Memory B cell (primary cell): ENCODE measurements at regions not wholly inside any gene's neighbourhood (a gene's known extent, or its start where the extent isn't known, plus 50 kb on each side); places are given as distances from the start of the nearest gene placed in this dataset.

ENCODE experiments used
- ATAC-seq: fragments of 150-1000 bp; cut with Tn5 transposase; 2 replicates; pipeline ENCODE4 v1.10.0; 2021; ENCODE audit warnings: low read depth, mild to moderate bottlenecking, moderate library complexity
- DNase-seq, 2 donors: peaks; one replicate each; pipeline ENCODE4 v3.0.0; 2022; ENCODE audit warnings: low spot score in 2 of 2
- H3K27ac Mint-ChIP-seq: one replicate; pipeline ENCODE4 v1.8.0; 2022; ENCODE audit warnings: mild to moderate bottlenecking, moderate library complexity, mixed read lengths
- H3K27me3 Mint-ChIP-seq: one replicate; pipeline ENCODE4 v1.8.0; 2022; ENCODE audit warnings: mixed read lengths
- H3K36me3 Mint-ChIP-seq: one replicate; pipeline ENCODE4 v1.8.0; 2022; ENCODE audit warnings: mild to moderate bottlenecking, mixed read lengths
- H3K4me1 Mint-ChIP-seq: one replicate; pipeline ENCODE4 v1.8.0; 2022; ENCODE audit warnings: mixed read lengths
- H3K4me3 Mint-ChIP-seq: one replicate; pipeline ENCODE4 v1.8.0; 2022; ENCODE audit warnings: mild to moderate bottlenecking, moderate library complexity, mixed read lengths
- H3K9me3 Mint-ChIP-seq: one replicate; pipeline ENCODE4 v1.8.0; 2022; ENCODE audit warnings: mixed read lengths

- ATAC-seq (no peak), DNase-seq (no peak)
- Mint-ChIP-seq H3K27me3 (peaks cover 2% of the 10 kb centered on the region), H3K4me1 (no peaks in the 10 kb centered on the region), H3K4me3 (no peak overlapping the region), H3K36me3 (no peaks in the 10 kb centered on the region), H3K27ac (no peak overlapping the region), H3K9me3 (no peaks in the 10 kb centered on the region)
Measured at GRCh38 chr9:84432746-84433145, 92.2 kb upstream of the SLC28A3 start.

GRCh38 chr9:84435902-84436301, 95.3 kb upstream of the SLC28A3 start:
- Mint-ChIP-seq H3K9me3 (no peaks in the 10 kb centered on the region), H3K4me3 (no peak overlapping the region), H3K36me3 (no peaks in the 10 kb centered on the region), H3K27me3 (peaks cover 2% of the 10 kb centered on the region), H3K27ac (no peak overlapping the region), H3K4me1 (no peaks in the 10 kb centered on the region)
- no peak for DNase-seq
- no peak for ATAC-seq

- no peaks in the 10 kb centered on the region for H3K9me3 Mint-ChIP-seq
- H3K4me1 Mint-ChIP-seq = no peaks in the 10 kb centered on the region
- no peak for DNase-seq
- H3K27ac Mint-ChIP-seq = no peak overlapping the region
- H3K36me3 Mint-ChIP-seq = no peaks in the 10 kb centered on the region
- peaks cover 2% of the 10 kb centered on the region for H3K27me3 Mint-ChIP-seq
- ATAC-seq = no peak
- no peak overlapping the region for H3K4me3 Mint-ChIP-seq
Measured at GRCh38 chr9:84436386-84437109, 96.0 kb upstream of the SLC28A3 start.

GRCh38 chr9:84438391-84438790, 97.8 kb upstream of the SLC28A3 start:
- Mint-ChIP-seq H3K4me3 (no peak overlapping the region), H3K27ac (no peak overlapping the region), H3K27me3 (peaks cover 3% of the 10 kb centered on the region), H3K4me1 (no peaks in the 10 kb centered on the region), H3K36me3 (no peaks in the 10 kb centered on the region), H3K9me3 (no peaks in the 10 kb centered on the region)
- ATAC-seq (no peak), DNase-seq (no peak)

- ATAC-seq = no peak
- Mint-ChIP-seq H3K4me3 (no peak overlapping the region), H3K36me3 (no peaks in the 10 kb centered on the region), H3K27me3 (peaks cover 3% of the 10 kb centered on the region), H3K9me3 (no peaks in the 10 kb centered on the region), H3K4me1 (no peaks in the 10 kb centered on the region), H3K27ac (no peak overlapping the region)
- no peak for DNase-seq
Measured at GRCh38 chr9:84439250-84439649, 98.7 kb upstream of the SLC28A3 start.

- Mint-ChIP-seq H3K27me3 (peaks cover 4% of the 10 kb centered on the region), H3K36me3 (no peaks in the 10 kb centered on the region), H3K27ac (no peak overlapping the region), H3K9me3 (no peaks in the 10 kb centered on the region), H3K4me3 (no peak overlapping the region), H3K4me1 (no peaks in the 10 kb centered on the region)
- DNase-seq (no peak), ATAC-seq (no peak)
Measured at GRCh38 chr9:84442712-84443111, 102.2 kb upstream of the SLC28A3 start.

GRCh38 chr9:84445737-84446136, 105.2 kb upstream of the SLC28A3 start:
- Mint-ChIP-seq H3K27me3 (peaks cover 4% of the 10 kb centered on the region), H3K4me1 (no peaks in the 10 kb centered on the region), H3K4me3 (no peak overlapping the region), H3K9me3 (no peaks in the 10 kb centered on the region), H3K27ac (no peak overlapping the region), H3K36me3 (no peaks in the 10 kb centered on the region)
- no peak for DNase-seq
- no peak for ATAC-seq

GRCh38 chr9:84447305-84447704, 106.7 kb upstream of the SLC28A3 start:
- H3K27me3 Mint-ChIP-seq = peaks cover 4% of the 10 kb centered on the region
- DNase-seq (no peak), ATAC-seq (no peak)
- H3K9me3 Mint-ChIP-seq = no peaks in the 10 kb centered on the region
- no peaks in the 10 kb centered on the region for H3K36me3 Mint-ChIP-seq
- no peaks in the 10 kb centered on the region for H3K4me1 Mint-ChIP-seq
- H3K4me3 Mint-ChIP-seq = no peak overlapping the region
- no peak overlapping the region for H3K27ac Mint-ChIP-seq

GRCh38 chr9:84450029-84450428, 109.5 kb upstream of the SLC28A3 start:
- Mint-ChIP-seq H3K9me3 (no peaks in the 10 kb centered on the region), H3K36me3 (no peaks in the 10 kb centered on the region), H3K27ac (no peak overlapping the region), H3K4me3 (no peak overlapping the region), H3K27me3 (peaks cover 2% of the 10 kb centered on the region), H3K4me1 (no peaks in the 10 kb centered on the region)
- ATAC-seq (no peak), DNase-seq (no peak)

- ATAC-seq = no peak
- peaks cover 2% of the 10 kb centered on the region for H3K27me3 Mint-ChIP-seq
- H3K4me3 Mint-ChIP-seq = no peak overlapping the region
- no peaks in the 10 kb centered on the region for H3K36me3 Mint-ChIP-seq
- H3K9me3 Mint-ChIP-seq = peaks cover 2% of the 10 kb centered on the region
- no peaks in the 10 kb centered on the region for H3K4me1 Mint-ChIP-seq
- H3K27ac Mint-ChIP-seq = no peak overlapping the region
- DNase-seq = no peak
Measured at GRCh38 chr9:84456527-84456926, 116.0 kb upstream of the SLC28A3 start.

GRCh38 chr9:84460695-84461094, 120.1 kb upstream of the SLC28A3 start:
- ATAC-seq = no peak
- H3K9me3 Mint-ChIP-seq = peaks cover 2% of the 10 kb centered on the region
- no peak overlapping the region for H3K27ac Mint-ChIP-seq
- H3K4me3 Mint-ChIP-seq = no peak overlapping the region
- no peak for DNase-seq
- H3K36me3 Mint-ChIP-seq = no peaks in the 10 kb centered on the region
- no peaks in the 10 kb centered on the region for H3K4me1 Mint-ChIP-seq
- peaks cover 3% of the 10 kb centered on the region for H3K27me3 Mint-ChIP-seq

GRCh38 chr9:84463272-84463671, 122.7 kb upstream of the SLC28A3 start:
- H3K27me3 Mint-ChIP-seq = peaks cover 8% of the 10 kb centered on the region
- H3K27ac Mint-ChIP-seq = no peak overlapping the region
- ATAC-seq = no peak
- DNase-seq = no peak
- H3K4me3 Mint-ChIP-seq = no peak overlapping the region
- peaks cover 2% of the 10 kb centered on the region for H3K4me1 Mint-ChIP-seq
- H3K9me3 Mint-ChIP-seq = peaks cover 3% of the 10 kb centered on the region
- no peaks in the 10 kb centered on the region for H3K36me3 Mint-ChIP-seq

GRCh38 chr9:84466580-84467285, 126.2 kb upstream of the SLC28A3 start:
- Mint-ChIP-seq H3K36me3 (no peaks in the 10 kb centered on the region), H3K27me3 (peaks cover 8% of the 10 kb centered on the region), H3K9me3 (peaks cover 1% of the 10 kb centered on the region), H3K27ac (no peak overlapping the region), H3K4me3 (no peak overlapping the region), H3K4me1 (peaks cover 2% of the 10 kb centered on the region)
- DNase-seq = no peak
- no peak for ATAC-seq

- ATAC-seq = no peak
- H3K4me1 Mint-ChIP-seq = peaks cover 2% of the 10 kb centered on the region
- H3K27me3 Mint-ChIP-seq = peaks cover 5% of the 10 kb centered on the region
Measured at GRCh38 chr9:84471816-84472215, 131.3 kb upstream of the SLC28A3 start.

GRCh38 chr9:84478996-84479395, 138.4 kb upstream of the SLC28A3 start:
- no peaks in the 10 kb centered on the region for H3K4me1 Mint-ChIP-seq
- ATAC-seq = no peak
- no peaks in the 10 kb centered on the region for H3K36me3 Mint-ChIP-seq
- no peak overlapping the region for H3K27ac Mint-ChIP-seq
- H3K27me3 Mint-ChIP-seq = no peaks in the 10 kb centered on the region
- H3K9me3 Mint-ChIP-seq = peaks cover 2% of the 10 kb centered on the region
- H3K4me3 Mint-ChIP-seq = no peak overlapping the region
- DNase-seq = no peak

More at GRCh38 chr9:84471816-84472215, 131.3 kb upstream of the SLC28A3 start:
- Mint-ChIP-seq H3K36me3 (no peaks in the 10 kb centered on the region), H3K4me3 (no peak overlapping the region), H3K9me3 (peaks cover 5% of the 10 kb centered on the region), H3K27ac (no peak overlapping the region)
- DNase-seq = no peak
